Jurkat, Clone E6-1 (cell line): ENCODE measurements at regions not wholly inside any gene's neighbourhood (a gene's known extent, or its start where the extent isn't known, plus 50 kb on each side); places are given as distances from the start of the nearest gene placed in this dataset.

ENCODE experiments used
- DNase-seq: peaks from one replicate; pipeline ENCODE4 v3.0.0-alpha.2; 2011; ENCODE audit warnings: low read depth, low spot score
- H3K4me3 ChIP-seq: 2 replicates; pipeline ENCODE4 v1.5.1; 2011; ENCODE audit warnings: mild to moderate bottlenecking, low read length, control low read depth, moderate library complexity

- DNase-seq: peak; percentile 10
- H3K4me3 ChIP-seq: no peak overlapping the region
Observed at GRCh38 chrX:8971116-8971515, 62.8 kb downstream of the FAM9B start.

GRCh38 chrX:8969378-8969777, 64.5 kb downstream of the FAM9B start:
- no peak for DNase-seq
- H3K4me3 ChIP-seq: no peak overlapping the region

DNA sequence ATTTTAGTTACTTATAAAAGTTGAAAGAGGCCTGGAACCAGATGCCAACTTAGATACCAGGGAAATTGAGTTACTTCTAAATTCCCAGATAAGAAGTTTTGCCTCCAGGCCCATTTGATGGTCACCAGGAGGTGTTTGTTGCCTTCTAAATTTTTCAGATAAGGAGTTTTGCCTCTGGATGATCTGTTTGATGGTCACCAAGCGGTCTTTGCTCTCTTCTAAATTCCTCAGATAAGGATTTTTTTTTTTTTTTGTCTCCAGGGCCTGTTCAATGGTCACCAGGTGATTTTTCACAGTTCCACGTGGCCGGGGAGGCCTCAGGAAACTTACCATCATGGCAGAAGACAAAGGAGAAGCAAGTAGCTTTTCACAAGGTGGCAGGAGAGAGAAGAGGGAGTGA, 66.5 kb downstream of the FAM9B start:
- no peak overlapping the region for H3K4me3 ChIP-seq
- DNase-seq: no peak

GRCh38 chrX:8960957-8961468, 72.9 kb downstream of the FAM9B start:
- no peak overlapping the region for H3K4me3 ChIP-seq
- DNase-seq: no peak

DNA sequence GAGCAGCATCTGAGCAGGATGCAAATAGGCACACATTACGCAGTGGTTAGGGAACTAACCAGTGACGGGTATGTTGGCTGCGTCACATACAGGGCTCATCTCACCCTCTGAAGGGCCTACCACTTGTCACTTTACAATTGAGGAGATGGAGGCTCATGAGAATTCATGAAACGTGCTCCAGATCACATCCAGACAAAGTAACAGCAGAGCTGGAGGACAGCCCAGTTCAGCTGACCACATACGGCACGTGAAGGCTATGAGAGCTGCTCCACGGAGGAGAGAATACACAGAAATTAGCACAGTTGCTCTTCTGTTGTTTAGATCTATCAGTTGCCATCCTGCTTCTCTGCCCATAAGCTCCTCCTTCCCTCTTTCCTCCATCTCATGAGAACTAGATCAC, 78.4 kb downstream of the FAM9B start:
- no peak overlapping the region for H3K4me3 ChIP-seq
- DNase-seq: no peak

GRCh38 chrX:8946563-8946962, 87.4 kb downstream of the FAM9B start:
- H3K4me3 ChIP-seq: no peak overlapping the region
- DNase-seq: no peak

- no peak overlapping the region for H3K4me3 ChIP-seq
- DNase-seq: no peak
Observed at GRCh38 chrX:8939322-8939721, 94.6 kb downstream of the FAM9B start.

DNA sequence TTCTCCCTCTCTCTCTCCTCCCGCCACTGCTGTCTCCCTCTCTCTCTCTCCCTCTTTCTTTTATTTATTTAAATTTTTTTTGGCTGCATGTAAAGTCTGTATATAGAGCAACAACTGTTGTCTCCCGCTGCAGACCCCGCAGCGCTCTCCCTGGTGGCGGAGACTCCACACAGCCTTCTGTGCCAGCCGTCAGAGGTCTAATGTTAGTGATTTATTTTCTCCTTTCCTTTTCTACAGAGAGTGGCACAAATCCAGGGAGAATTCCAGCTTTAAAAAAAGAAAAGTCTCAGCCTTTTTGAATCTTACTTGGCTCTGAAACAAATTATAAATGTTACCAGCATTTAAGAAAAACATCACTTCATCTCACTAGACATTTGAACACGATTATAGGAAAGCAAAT, 106.2 kb downstream of the FAM9B start:
- H3K4me3 ChIP-seq: no peak overlapping the region
- DNase-seq: no peak

- no peak for DNase-seq
- H3K4me3 ChIP-seq: no peak overlapping the region
Observed at GRCh38 chrX:8927066-8927635, 106.8 kb downstream of the FAM9B start.

- DNase-seq: no peak
- H3K4me3 ChIP-seq: no peak overlapping the region
Observed at GRCh38 chrX:8921615-8922014, 112.3 kb downstream of the FAM9B start.

GRCh38 chrX:8919801-8920200, 114.1 kb downstream of the FAM9B start:
- no peak for DNase-seq
- H3K4me3 ChIP-seq: no peak overlapping the region

- DNase-seq: no peak
- no peak overlapping the region for H3K4me3 ChIP-seq
Observed at GRCh38 chrX:8916697-8917096, 115.5 kb upstream of the FAM9A start.

DNA sequence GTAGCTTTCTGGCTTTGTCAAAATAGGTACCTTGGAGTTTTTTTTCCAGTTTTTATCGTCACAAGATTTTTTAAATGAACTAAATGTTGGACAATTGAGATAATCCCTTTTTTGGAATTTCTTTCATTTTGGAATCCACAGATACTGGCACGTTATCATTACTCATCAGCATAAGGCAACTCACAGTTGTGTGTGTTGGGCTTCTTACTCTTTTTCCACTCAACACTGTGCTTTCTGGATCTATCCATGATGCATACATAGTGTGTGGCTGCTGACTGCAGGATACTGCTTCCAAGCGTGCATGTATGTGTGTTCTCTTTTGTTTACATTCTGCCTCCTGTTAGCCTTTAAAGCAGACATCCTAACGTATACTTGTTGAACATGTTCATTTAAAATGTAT, 113.5 kb upstream of the FAM9A start:
- DNase-seq: no peak
- H3K4me3 ChIP-seq: no peak overlapping the region

DNA sequence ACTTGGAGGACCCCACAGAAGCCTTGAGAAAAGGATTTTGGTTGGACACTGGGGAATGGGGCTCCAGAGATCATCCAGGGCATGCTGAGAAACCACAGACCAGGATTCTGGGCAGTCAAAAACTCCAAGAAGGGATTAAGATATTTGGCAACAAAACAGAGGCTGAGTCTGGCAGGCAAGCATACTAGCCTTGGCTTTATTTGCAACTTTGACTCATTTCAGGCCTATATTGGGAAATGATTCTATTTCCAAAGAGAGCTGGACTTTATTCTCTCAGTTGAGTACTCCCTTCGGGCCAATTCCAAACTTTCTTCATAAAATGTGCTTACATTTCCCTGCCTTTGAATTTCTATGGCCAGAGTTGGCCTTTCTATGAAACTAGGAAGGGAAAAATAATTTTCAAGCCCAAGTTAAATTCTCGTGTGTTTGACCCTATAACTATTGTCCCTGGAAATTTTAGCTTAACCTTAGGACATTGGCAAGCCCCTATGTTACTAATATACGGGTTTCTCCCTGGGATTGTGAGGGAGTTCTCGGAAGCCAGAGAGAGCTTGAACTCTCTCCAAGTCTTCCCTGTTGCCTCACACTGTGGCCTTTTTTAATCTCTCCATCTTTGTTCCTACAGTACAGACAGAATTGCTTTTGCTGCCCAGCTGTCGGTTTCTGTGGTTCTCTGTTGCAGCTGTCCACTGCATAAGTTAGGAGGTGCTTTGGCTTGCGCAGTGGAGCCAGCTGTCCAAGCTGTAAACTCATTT, 112.6 kb upstream of the FAM9A start:
- DNase-seq: no peak
- H3K4me3 ChIP-seq: no peak overlapping the region

- no peak overlapping the region for H3K4me3 ChIP-seq
- no peak for DNase-seq
Observed at GRCh38 chrX:8907688-8908087, 106.5 kb upstream of the FAM9A start.

- no peak for DNase-seq
Observed at GRCh38 chrX:8906299-8906938, 105.2 kb upstream of the FAM9A start.

GRCh38 chrX:8897259-8897658, 96.1 kb upstream of the FAM9A start:
- DNase-seq: no peak

More at GRCh38 chrX:8906299-8906938, 105.2 kb upstream of the FAM9A start:
- H3K4me3 ChIP-seq: no peak overlapping the region

GRCh38 chrX:8890794-8891193, 89.6 kb upstream of the FAM9A start:
- DNase-seq: no peak
- no peak overlapping the region for H3K4me3 ChIP-seq

More at GRCh38 chrX:8897259-8897658, 96.1 kb upstream of the FAM9A start:
- H3K4me3 ChIP-seq: no peak overlapping the region

DNA sequence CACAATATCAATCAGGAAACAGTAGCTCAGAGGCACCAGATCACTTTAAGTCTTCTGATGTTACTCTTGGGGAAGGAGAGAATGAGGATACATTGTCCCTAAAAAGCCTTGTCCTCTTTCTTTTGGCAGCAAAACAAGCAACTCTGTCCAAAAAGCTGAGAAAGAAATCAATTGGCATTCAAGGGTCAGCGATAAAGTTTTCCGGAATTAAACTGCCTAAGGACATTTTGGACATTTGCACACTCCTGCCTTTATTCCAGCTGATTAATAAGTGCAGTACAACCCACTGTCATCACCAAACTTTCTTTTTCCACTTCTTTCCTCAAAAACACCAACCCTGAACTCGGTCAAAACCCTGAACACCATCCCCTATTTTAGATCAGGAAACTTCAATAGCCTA, 85.8 kb upstream of the FAM9A start:
- no peak overlapping the region for H3K4me3 ChIP-seq
- no peak for DNase-seq

GRCh38 chrX:8879750-8880149, 78.6 kb upstream of the FAM9A start:
- DNase-seq: peak; percentile 1
- no peak overlapping the region for H3K4me3 ChIP-seq
